ENCODE measurements at regions not wholly inside any gene's neighbourhood (a gene's known extent, or its start where the extent isn't known, plus 50 kb on each side); places are given as distances from the start of the nearest gene placed in this dataset.

- no peak for DNase-seq
These were observed 787.4 kb downstream of the CDY1 start for GRCh38 chrY:26409329-26409712.

Measured in CD4-positive, alpha-beta T cell treated with Interleukin-4 for 4 hours (primary cell).